ENCODE measurements at regions not wholly inside any gene's neighbourhood (a gene's known extent, or its start where the extent isn't known, plus 50 kb on each side); places are given as distances from the start of the nearest gene placed in this dataset.

- H3K9ac ChIP-seq (ENCODE audit: low read length) = no peak overlapping the region
- no peaks in the 10 kb centered on the region for H3K36me3 ChIP-seq (ENCODE audit: insufficient read depth, low read length)
- H3K4me1 ChIP-seq (ENCODE audit: low read length) = no peaks in the 10 kb centered on the region
- H3K27ac ChIP-seq (ENCODE audit: low read length) = no peak overlapping the region
- H3K27me3 ChIP-seq (ENCODE audit: low read length) = no peaks in the 10 kb centered on the region
- no peaks in the 10 kb centered on the region for H3K79me2 ChIP-seq (ENCODE audit: low read length)
- no peak overlapping the region for H3K4me3 ChIP-seq (ENCODE audit: low read length)
- no peak overlapping the region for H2AFZ ChIP-seq (ENCODE audit: low read length)
- no peak overlapping the region for H3K4me2 ChIP-seq (ENCODE audit: low read depth, low read length, poor library complexity, severe bottlenecking)
- no peaks in the 10 kb centered on the region for H3K9me3 ChIP-seq (ENCODE audit: low read length)
- no peaks in the 10 kb centered on the region for H3K9me2 ChIP-seq (replicated peaks; ENCODE audit: insufficient read depth, low read length)
- H4K20me1 ChIP-seq (ENCODE audit: insufficient read depth, low read depth, low read length) = no peaks in the 10 kb centered on the region
- no peak for DNase-seq
Observed at GRCh38 chr3:28575746-28576613, 227.4 kb upstream of the AZI2 start.

GRCh38 chr3:28576614-28577200 lies 228.1 kb upstream of the AZI2 start:
- Histone ChIP-seq H3K4me1 (ENCODE audit: low read length) (no peaks in the 10 kb centered on the region), H3K4me2 (ENCODE audit: low read depth, low read length, poor library complexity, severe bottlenecking) (no peak overlapping the region), H4K20me1 (ENCODE audit: insufficient read depth, low read depth, low read length) (no peaks in the 10 kb centered on the region), H3K27me3 (ENCODE audit: low read length) (no peaks in the 10 kb centered on the region), H3K27ac (ENCODE audit: low read length) (no peak overlapping the region), H2AFZ (ENCODE audit: low read length) (no peak overlapping the region), H3K9ac (ENCODE audit: low read length) (no peak overlapping the region), H3K9me2 (replicated peaks; ENCODE audit: insufficient read depth, low read length) (no peaks in the 10 kb centered on the region), H3K4me3 (ENCODE audit: low read length) (no peak overlapping the region), H3K9me3 (ENCODE audit: low read length) (no peaks in the 10 kb centered on the region), H3K79me2 (ENCODE audit: low read length) (no peaks in the 10 kb centered on the region), H3K36me3 (ENCODE audit: insufficient read depth, low read length) (no peaks in the 10 kb centered on the region)
- DNase-seq = no peak

GRCh38 chr3:28577941-28578500 lies 229.4 kb upstream of the AZI2 start:
- no peaks in the 10 kb centered on the region for H3K27me3 ChIP-seq (ENCODE audit: low read length)
- no peaks in the 10 kb centered on the region for H3K4me1 ChIP-seq (ENCODE audit: low read length)
- H3K79me2 ChIP-seq (ENCODE audit: low read length) = no peaks in the 10 kb centered on the region
- H3K9ac ChIP-seq (ENCODE audit: low read length) = no peak overlapping the region
- H3K36me3 ChIP-seq (ENCODE audit: insufficient read depth, low read length) = no peaks in the 10 kb centered on the region
- H4K20me1 ChIP-seq (ENCODE audit: insufficient read depth, low read depth, low read length) = no peaks in the 10 kb centered on the region
- DNase-seq = no peak
- no peaks in the 10 kb centered on the region for H3K9me3 ChIP-seq (ENCODE audit: low read length)
- no peak overlapping the region for H2AFZ ChIP-seq (ENCODE audit: low read length)
- H3K4me3 ChIP-seq (ENCODE audit: low read length) = no peak overlapping the region
- no peak overlapping the region for H3K27ac ChIP-seq (ENCODE audit: low read length)
- H3K9me2 ChIP-seq (replicated peaks; ENCODE audit: insufficient read depth, low read length) = no peaks in the 10 kb centered on the region
- H3K4me2 ChIP-seq (ENCODE audit: low read depth, low read length, poor library complexity, severe bottlenecking) = no peak overlapping the region

GRCh38 chr3:28586325-28586724 lies 237.7 kb upstream of the AZI2 start:
- Histone ChIP-seq H3K79me2 (ENCODE audit: low read length) (no peaks in the 10 kb centered on the region), H3K4me3 (ENCODE audit: low read length) (no peak overlapping the region), H3K4me2 (ENCODE audit: low read depth, low read length, poor library complexity, severe bottlenecking) (no peak overlapping the region), H3K9me2 (replicated peaks; ENCODE audit: insufficient read depth, low read length) (no peaks in the 10 kb centered on the region; the same call in 1 of the 2 replicates), H3K4me1 (ENCODE audit: low read length) (no peaks in the 10 kb centered on the region), H3K9ac (ENCODE audit: low read length) (no peak overlapping the region), H4K20me1 (ENCODE audit: insufficient read depth, low read depth, low read length) (no peaks in the 10 kb centered on the region), H3K27ac (ENCODE audit: low read length) (no peak overlapping the region), H3K27me3 (ENCODE audit: low read length) (no peaks in the 10 kb centered on the region), H3K36me3 (ENCODE audit: insufficient read depth, low read length) (no peaks in the 10 kb centered on the region), H2AFZ (ENCODE audit: low read length) (no peak overlapping the region), H3K9me3 (ENCODE audit: low read length) (no peaks in the 10 kb centered on the region)
- no peak for DNase-seq

GRCh38 chr3:28587723-28588122 lies 239.1 kb upstream of the AZI2 start:
- Histone ChIP-seq H3K4me3 (ENCODE audit: low read length) (no peak overlapping the region), H3K79me2 (ENCODE audit: low read length) (no peaks in the 10 kb centered on the region), H3K27me3 (ENCODE audit: low read length) (no peaks in the 10 kb centered on the region), H3K4me2 (ENCODE audit: low read depth, low read length, poor library complexity, severe bottlenecking) (no peak overlapping the region), H3K9me3 (ENCODE audit: low read length) (no peaks in the 10 kb centered on the region), H3K36me3 (ENCODE audit: insufficient read depth, low read length) (no peaks in the 10 kb centered on the region), H2AFZ (ENCODE audit: low read length) (no peak overlapping the region), H3K9me2 (replicated peaks; ENCODE audit: insufficient read depth, low read length) (no peaks in the 10 kb centered on the region; the same call in 1 of the 2 replicates), H3K9ac (ENCODE audit: low read length) (no peak overlapping the region), H4K20me1 (ENCODE audit: insufficient read depth, low read depth, low read length) (no peaks in the 10 kb centered on the region), H3K4me1 (ENCODE audit: low read length) (no peaks in the 10 kb centered on the region), H3K27ac (ENCODE audit: low read length) (no peak overlapping the region)
- DNase-seq = no peak

GRCh38 chr3:28590216-28590615 lies 241.6 kb upstream of the AZI2 start:
- Histone ChIP-seq H3K9me3 (ENCODE audit: low read length) (no peaks in the 10 kb centered on the region), H3K4me3 (ENCODE audit: low read length) (no peak overlapping the region), H4K20me1 (ENCODE audit: insufficient read depth, low read depth, low read length) (no peaks in the 10 kb centered on the region), H3K36me3 (ENCODE audit: insufficient read depth, low read length) (no peaks in the 10 kb centered on the region), H3K27me3 (ENCODE audit: low read length) (no peaks in the 10 kb centered on the region), H3K27ac (ENCODE audit: low read length) (no peak overlapping the region), H3K9me2 (replicated peaks; ENCODE audit: insufficient read depth, low read length) (no peaks in the 10 kb centered on the region; the same call in 1 of the 2 replicates), H3K79me2 (ENCODE audit: low read length) (no peaks in the 10 kb centered on the region), H2AFZ (ENCODE audit: low read length) (no peak overlapping the region), H3K4me1 (ENCODE audit: low read length) (no peaks in the 10 kb centered on the region), H3K9ac (ENCODE audit: low read length) (no peak overlapping the region), H3K4me2 (ENCODE audit: low read depth, low read length, poor library complexity, severe bottlenecking) (no peak overlapping the region)
- no peak for DNase-seq

GRCh38 chr3:28590860-28591259 lies 242.2 kb upstream of the AZI2 start:
- Histone ChIP-seq H3K4me3 (ENCODE audit: low read length) (no peak overlapping the region), H3K36me3 (ENCODE audit: insufficient read depth, low read length) (no peaks in the 10 kb centered on the region), H4K20me1 (ENCODE audit: insufficient read depth, low read depth, low read length) (no peaks in the 10 kb centered on the region), H3K9me2 (replicated peaks; ENCODE audit: insufficient read depth, low read length) (no peaks in the 10 kb centered on the region; the same call in 1 of the 2 replicates), H3K79me2 (ENCODE audit: low read length) (no peaks in the 10 kb centered on the region), H3K9me3 (ENCODE audit: low read length) (no peaks in the 10 kb centered on the region), H2AFZ (ENCODE audit: low read length) (no peak overlapping the region), H3K4me1 (ENCODE audit: low read length) (no peaks in the 10 kb centered on the region), H3K27me3 (ENCODE audit: low read length) (no peaks in the 10 kb centered on the region), H3K4me2 (ENCODE audit: low read depth, low read length, poor library complexity, severe bottlenecking) (no peak overlapping the region), H3K9ac (ENCODE audit: low read length) (no peak overlapping the region), H3K27ac (ENCODE audit: low read length) (no peak overlapping the region)
- no peak for DNase-seq

- H2AFZ ChIP-seq (ENCODE audit: low read length) = no peak overlapping the region
- H3K4me1 ChIP-seq (ENCODE audit: low read length) = no peaks in the 10 kb centered on the region
- H4K20me1 ChIP-seq (ENCODE audit: insufficient read depth, low read depth, low read length) = no peaks in the 10 kb centered on the region
- H3K36me3 ChIP-seq (ENCODE audit: insufficient read depth, low read length) = no peaks in the 10 kb centered on the region
- H3K9me2 ChIP-seq (replicated peaks; ENCODE audit: insufficient read depth, low read length) = no peaks in the 10 kb centered on the region
- no peak for DNase-seq
- no peak overlapping the region for H3K9ac ChIP-seq (ENCODE audit: low read length)
- H3K4me3 ChIP-seq (ENCODE audit: low read length) = no peak overlapping the region
- no peaks in the 10 kb centered on the region for H3K27me3 ChIP-seq (ENCODE audit: low read length)
- no peaks in the 10 kb centered on the region for H3K9me3 ChIP-seq (ENCODE audit: low read length)
- no peaks in the 10 kb centered on the region for H3K79me2 ChIP-seq (ENCODE audit: low read length)
- no peak overlapping the region for H3K4me2 ChIP-seq (ENCODE audit: low read depth, low read length, poor library complexity, severe bottlenecking)
- H3K27ac ChIP-seq (ENCODE audit: low read length) = no peak overlapping the region
Observed at GRCh38 chr3:28595372-28595771, 246.7 kb upstream of the AZI2 start.
